NCI-H2171 treated with DMSO at 0.1 percent for 48 hours (cell line): ENCODE measurements at regions not wholly inside any gene's neighbourhood (a gene's known extent, or its start where the extent isn't known, plus 50 kb on each side); places are given as distances from the start of the nearest gene placed in this dataset.

ENCODE experiments used
- DNase-seq: peaks from one replicate; lab custom pipeline; 2025; lab: John Stamatoyannopoulos, UW

GRCh38 chr10:4733150-4733842 is 92.7 kb upstream of the AKR1E2 start:
- no peak for DNase-seq

DNA sequence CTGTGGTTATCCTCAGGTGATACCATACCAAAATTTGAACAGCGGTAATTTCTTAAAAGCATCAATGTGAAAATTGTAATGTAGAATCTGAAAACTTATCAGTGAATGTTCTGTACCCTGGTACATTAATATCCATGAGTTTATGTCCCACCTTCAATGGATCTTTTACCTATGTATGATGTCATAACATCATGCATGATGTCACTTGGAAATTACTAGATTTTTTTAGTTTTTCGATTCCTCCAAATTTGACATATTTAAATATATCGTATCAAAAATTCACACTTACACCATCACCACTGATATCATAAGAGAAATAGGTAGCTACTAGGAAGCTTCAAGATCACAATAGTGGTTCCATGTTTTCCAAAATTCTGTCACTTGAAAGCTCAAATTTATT is 95.0 kb upstream of the AKR1E2 start:
- no peak for DNase-seq

GRCh38 chr10:4725917-4726606 is 99.9 kb upstream of the AKR1E2 start:
- DNase-seq = no peak

DNA sequence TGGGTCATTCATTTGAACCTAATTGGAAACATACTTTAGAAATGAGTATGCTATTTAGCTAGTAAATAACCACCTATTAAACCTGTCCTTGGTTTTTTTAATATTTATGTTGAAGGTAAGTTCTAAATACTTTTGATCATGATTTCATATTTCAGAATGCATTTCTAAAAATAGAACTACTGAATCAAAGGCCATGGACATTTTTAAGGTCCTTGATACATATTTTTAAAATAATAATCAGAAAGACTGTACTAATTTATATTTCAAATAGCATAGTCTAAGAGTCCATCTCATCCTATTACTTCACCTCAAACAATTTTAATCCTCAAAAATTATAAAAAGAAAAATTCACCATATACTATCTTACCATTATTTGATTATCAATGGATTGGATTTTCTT is 102.1 kb upstream of the AKR1E2 start:
- DNase-seq = no peak

GRCh38 chr10:4721999-4722753 is 103.8 kb upstream of the AKR1E2 start:
- no peak for DNase-seq

- no peak for DNase-seq
Measured at GRCh38 chr10:4720463-4720862, 105.5 kb upstream of the AKR1E2 start.

GRCh38 chr10:4719671-4720070 is 106.3 kb upstream of the AKR1E2 start:
- no peak for DNase-seq

DNA sequence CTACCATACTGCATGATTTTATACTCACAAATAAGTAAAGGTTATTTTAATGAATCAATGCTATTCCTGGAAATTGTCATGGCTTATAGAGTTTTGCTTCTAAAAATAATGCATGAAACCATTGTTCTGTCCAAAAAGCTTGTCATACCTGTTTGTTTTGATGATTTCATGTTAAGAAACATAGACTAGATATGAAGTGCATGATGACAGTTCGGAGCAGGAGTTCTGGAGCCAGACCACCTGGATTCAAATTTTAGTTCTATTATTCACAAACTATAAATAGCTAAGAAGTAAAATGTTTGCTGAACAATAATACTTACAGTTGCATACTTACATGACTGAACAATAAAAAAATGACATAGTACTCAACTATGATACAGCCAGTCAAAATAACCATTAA is 107.0 kb upstream of the AKR1E2 start:
- DNase-seq = no peak

DNA sequence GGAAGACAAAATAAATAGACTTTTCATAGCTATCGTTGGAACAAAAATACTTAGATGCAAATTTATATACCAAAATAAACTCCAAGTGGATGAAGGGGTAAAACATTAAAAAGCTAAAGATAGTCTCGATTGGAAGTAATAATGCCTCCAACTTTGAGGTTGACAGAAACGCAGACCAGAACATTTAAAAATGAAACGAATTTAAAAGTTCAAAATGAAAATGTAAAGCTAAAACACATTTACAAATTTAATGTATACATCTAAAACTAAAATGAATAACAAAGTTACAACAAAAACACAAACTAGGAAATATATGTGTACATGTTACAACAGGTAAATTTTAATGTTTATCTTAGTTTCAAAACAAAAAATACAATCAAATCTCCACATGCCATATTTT is 107.5 kb upstream of the AKR1E2 start:
- no peak for DNase-seq

DNA sequence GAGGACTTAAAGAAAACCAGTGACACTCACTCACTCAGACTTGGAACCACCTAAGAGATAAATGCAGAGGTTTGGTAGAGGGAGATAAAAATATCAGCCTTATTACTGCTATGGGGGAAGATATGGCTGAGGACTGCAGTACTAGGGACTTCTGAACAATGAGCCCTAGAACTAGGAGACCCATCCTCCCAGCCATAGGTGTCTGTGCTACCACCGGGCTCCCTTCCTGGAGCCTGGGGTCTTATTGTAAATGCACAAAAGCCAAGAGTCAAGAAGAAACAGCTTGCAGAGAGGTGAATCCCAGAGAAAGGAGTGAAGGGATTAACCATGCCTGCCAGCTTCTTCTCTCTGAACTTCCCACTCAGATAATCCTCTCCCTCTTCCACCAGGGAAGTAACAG is 108.3 kb upstream of the AKR1E2 start:
- no peak for DNase-seq

- no peak for DNase-seq
Measured at GRCh38 chr10:4710858-4711257, 115.1 kb upstream of the AKR1E2 start.

GRCh38 chr10:4708123-4708759 is 117.8 kb upstream of the AKR1E2 start:
- DNase-seq = peak; percentile 6

DNA sequence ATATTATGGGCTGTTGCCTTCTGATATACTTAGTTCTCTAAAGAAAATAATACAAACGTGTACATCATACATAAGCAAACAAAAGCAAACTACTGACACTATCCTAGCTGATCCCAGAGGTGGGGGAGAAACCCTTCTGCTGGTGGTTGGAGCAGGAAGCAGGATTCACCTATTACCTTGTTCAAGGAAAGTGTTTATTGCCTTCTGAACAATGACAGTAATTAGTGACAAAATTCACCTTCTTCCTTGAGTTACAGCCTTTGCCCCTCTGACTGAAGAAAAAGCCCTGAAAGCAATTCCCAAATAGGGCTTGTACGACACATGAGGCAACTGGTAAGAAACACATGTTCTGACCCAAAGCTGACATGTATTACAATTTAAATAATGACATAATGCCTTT is 118.8 kb upstream of the AKR1E2 start:
- DNase-seq = no peak

DNA sequence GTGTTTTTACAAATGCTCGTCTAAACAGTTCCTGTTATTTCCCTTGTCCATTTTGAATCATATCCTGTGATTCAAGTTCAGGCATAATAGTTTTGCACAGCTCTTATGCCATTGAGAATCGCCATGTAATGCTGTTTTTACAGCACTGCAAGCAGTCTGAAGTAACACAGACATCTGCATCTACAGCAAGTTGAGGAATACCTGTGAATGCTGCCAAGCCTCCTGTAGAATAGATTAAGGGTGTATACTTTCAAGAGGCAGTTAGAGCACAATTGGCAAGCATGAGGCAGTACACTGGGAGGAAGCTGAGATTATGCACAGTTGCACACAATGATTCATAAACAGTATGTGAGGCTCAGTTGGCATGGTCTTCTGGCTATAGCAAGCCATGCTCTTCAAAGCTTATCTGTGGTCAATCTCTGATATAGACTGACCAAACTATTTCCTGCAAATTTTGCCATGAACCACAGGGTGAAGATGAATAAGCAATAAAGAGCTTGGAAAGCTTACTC is 121.9 kb upstream of the AKR1E2 start:
- DNase-seq = no peak

GRCh38 chr10:4701016-4701415 is 125.0 kb upstream of the AKR1E2 start:
- no peak for DNase-seq

DNA sequence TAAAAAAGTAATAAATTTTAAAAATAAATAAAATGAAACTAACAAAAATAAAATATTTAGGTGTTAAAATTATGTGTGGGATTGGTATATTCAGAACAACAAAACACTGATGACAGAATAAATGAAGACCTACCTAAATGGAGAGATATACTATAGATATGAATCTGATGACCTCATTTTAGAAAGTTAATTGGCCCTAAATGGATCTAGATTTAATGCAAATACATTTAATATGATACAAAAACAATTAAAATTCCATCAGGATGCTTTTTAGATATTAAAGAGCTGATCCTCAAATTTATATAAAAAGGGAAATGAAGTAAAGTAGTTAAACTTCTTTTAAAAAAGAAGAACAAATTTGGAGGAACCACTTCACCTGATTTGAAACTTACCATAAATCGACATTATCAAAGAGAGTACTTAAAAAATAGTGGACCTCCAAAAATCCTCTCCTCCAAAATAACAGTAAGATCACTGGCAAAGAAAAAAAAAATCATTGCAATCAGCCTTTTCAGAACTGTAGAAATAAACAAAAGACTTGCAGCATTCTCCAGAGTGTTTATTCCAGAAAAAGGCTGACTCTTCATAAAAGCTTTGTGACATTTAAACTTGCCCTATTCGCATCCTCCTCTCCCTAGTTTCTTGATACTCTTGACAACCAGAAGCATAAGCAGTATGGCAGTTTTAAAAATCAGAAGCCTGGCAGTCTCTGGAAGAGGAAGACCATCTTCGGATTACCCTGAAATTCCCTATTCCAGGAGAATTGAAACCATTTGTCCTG is 125.9 kb upstream of the AKR1E2 start:
- DNase-seq = no peak

GRCh38 chr10:4698075-4698474 is 127.9 kb upstream of the AKR1E2 start:
- DNase-seq = no peak

- no peak for DNase-seq
Measured at GRCh38 chr10:4696186-4696585, 129.8 kb upstream of the AKR1E2 start.

DNA sequence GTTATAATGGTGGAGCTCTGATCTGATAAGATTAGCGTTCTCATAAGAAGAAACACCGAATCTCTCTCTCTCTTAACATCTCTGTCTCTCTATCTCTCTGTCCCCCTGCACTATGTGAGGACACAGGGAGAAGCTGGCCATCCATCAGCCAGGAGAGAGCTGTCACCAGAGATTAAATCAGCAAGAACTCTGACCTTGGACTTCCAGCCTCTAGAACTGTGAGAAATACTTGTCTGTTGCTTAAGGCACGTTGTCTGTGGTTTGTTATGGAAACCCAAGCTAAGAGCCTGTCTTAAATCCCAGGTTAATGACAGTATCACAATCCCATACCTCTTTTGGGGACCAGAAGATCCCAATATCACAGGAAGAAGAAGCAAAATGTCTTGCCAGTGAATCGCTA is 132.0 kb upstream of the AKR1E2 start:
- DNase-seq = no peak

DNA sequence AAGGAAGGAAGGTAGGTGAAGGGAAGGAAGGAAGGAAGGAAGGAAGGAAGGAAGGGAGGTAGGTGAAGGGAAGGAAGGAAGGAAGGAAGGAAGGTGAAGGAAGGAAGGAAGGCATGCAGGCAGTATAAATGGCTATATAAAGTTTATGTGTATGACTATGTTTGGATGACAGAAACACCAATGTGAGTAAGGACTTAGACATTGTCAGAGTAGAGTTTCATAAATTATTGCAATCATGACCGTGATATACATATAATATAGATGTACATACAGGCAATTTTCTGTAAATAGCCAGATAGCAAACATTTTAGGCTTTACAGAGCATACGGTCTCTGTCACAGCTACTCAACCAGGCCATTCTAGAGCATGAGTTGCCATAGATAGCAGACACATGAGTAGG is 133.8 kb upstream of the AKR1E2 start:
- DNase-seq = no peak

GRCh38 chr10:4691776-4692175 is 134.2 kb upstream of the AKR1E2 start:
- DNase-seq = no peak

DNA sequence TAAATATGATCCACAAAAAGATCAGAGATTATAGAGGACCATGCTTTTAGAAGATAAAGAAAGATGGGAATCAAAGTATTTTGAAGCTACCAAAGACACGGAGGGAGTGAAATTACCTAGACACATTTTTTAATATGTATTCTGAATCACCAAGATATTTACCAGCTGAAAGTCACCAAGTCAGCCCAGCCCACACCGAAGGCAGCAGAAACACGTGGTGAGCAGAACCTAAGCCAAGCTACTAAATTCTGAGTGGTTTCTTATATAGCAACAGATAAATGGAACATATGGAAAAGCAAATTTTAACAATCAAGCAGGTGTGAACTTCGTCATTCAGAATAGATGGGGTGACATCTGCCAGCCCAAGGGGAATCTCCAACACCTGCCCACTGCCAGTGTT is 134.7 kb upstream of the AKR1E2 start:
- DNase-seq = peak; percentile 88
